ENCODE measurements at regions not wholly inside any gene's neighbourhood (a gene's known extent, or its start where the extent isn't known, plus 50 kb on each side); places are given as distances from the start of the nearest gene placed in this dataset.

DNA sequence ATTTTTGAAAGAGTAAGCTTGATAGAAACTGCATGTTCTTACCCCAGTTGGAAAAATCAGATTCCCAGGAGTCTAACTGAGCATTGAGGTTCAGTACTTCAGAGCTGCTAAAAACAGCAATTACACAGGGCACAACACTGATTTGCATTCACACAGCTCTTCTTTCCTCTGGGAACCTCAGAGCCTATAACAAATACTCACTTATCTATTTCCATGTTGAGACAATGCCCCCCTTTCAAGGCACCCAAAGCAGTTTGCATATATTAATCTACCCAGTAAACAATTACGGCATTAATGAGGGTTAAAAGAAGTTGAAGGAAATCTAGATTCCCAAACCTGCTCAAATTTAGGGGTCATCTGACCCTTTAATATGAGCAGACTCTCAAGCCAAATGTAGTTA, 126.9 kb upstream of the SLC35F3 start:
- H3K4me1 ChIP-seq = no peaks in the 10 kb centered on the region
- intact Hi-C loops (cut with micrococcal nuclease) = no loop called here
- no peaks in the 10 kb centered on the region for H3K36me3 ChIP-seq
- H3K27ac ChIP-seq (replicated peaks) = no peak overlapping the region
- no peaks in the 10 kb centered on the region for H3K27me3 ChIP-seq (ENCODE audit: low read depth)
- TF ChIP-seq, protein P1, sequence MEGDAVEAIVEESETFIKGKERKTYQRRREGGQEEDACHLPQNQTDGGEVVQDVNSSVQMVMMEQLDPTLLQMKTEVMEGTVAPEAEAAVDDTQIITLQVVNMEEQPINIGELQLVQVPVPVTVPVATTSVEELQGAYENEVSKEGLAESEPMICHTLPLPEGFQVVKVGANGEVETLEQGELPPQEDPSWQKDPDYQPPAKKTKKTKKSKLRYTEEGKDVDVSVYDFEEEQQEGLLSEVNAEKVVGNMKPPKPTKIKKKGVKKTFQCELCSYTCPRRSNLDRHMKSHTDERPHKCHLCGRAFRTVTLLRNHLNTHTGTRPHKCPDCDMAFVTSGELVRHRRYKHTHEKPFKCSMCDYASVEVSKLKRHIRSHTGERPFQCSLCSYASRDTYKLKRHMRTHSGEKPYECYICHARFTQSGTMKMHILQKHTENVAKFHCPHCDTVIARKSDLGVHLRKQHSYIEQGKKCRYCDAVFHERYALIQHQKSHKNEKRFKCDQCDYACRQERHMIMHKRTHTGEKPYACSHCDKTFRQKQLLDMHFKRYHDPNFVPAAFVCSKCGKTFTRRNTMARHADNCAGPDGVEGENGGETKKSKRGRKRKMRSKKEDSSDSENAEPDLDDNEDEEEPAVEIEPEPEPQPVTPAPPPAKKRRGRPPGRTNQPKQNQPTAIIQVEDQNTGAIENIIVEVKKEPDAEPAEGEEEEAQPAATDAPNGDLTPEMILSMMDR (IDR thresholded peaks at IDR 0.05; ENCODE audit: borderline replicate concordance) = no peak
- H3K4me3 ChIP-seq = no peak overlapping the region
- DNase-seq = no peak
- peaks cover 18% of the 10 kb centered on the region for H3K9me3 ChIP-seq (replicated peaks)

DNA sequence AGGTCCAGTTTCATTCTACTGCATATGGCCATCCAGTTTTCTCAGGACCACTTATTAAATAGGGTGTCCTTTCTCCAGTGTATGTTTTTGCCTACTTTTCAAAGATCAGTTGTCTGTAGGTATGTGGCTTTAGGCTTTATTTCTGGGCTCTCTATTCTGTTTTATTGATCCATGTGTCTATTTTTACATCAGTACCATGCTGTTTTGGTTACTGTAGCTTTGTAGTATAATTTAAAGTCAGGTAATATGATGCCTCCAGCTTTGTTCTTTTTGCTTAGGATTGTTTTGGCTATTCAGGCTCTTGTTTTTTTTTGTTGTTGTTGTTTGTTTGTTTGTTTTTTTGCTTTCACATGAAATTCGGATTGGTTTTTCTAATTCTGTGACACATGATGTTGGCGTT, 124.4 kb upstream of the SLC35F3 start:
- DNase-seq = no peak
- TF ChIP-seq, protein P1 (IDR thresholded peaks at IDR 0.05; ENCODE audit: borderline replicate concordance) = no peak
- Histone ChIP-seq H3K27me3 (ENCODE audit: low read depth) (no peaks in the 10 kb centered on the region), H3K9me3 (replicated peaks) (peaks cover 18% of the 10 kb centered on the region), H3K27ac (replicated peaks) (no peak overlapping the region), H3K4me3 (no peak overlapping the region), H3K4me1 (no peaks in the 10 kb centered on the region), H3K36me3 (no peaks in the 10 kb centered on the region)
- intact Hi-C loops (cut with micrococcal nuclease) = no loop called here

DNA sequence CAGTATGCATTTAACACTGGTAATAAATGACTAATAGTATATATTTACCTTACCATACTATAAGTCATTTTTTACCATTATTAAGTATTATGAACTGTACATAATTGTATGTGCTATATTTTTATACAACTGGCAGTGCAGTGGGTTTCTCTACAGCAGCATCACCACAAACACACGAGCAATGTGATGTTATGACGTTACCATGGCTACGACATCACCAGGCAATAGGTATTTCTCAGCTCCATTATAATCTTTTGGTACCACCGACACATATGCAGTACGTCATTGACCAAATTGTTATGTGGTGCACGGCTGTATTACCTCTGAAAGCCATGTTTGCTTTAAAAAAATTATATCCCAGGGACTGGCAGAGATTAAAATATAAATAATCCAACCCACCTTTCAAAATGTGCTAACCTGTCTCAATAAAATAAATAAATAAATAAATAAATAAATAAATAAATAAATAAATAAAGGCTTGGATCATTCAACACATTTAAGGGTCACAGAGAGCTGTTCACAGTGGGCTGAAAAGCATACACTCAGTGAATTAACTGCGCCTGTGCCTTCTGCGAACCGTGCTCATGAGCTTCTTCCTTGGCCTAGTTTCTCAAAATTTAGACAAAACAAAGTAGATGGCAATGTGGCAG, 121.4 kb upstream of the SLC35F3 start:
- intact Hi-C loops (cut with micrococcal nuclease) = no loop called here

DNA sequence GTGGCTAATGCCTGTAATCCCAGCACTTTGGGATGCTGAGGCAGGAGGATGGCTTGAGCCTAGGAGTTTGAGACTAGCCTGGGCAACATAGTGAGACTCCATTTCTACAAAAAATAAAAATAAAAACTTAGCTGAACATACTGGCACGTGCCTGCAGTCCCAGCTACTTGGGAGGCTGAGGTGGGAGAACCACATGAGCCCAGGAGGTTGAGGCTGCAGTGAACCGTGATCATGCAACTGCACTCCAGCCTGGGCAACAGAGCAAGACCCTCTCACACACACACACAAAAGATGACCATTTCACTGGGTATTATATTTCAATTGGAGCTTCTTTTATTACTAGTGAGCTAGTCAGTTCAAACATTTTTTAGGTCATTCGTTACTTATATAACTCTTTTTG, 116.9 kb upstream of the SLC35F3 start:
- H3K36me3 ChIP-seq = no peaks in the 10 kb centered on the region
- no peak overlapping the region for H3K4me3 ChIP-seq
- H3K9me3 ChIP-seq (replicated peaks) = no peaks in the 10 kb centered on the region
- no peaks in the 10 kb centered on the region for H3K27me3 ChIP-seq (ENCODE audit: low read depth)
- TF ChIP-seq, protein P1 (IDR thresholded peaks at IDR 0.05; ENCODE audit: borderline replicate concordance) = no peak
- H3K27ac ChIP-seq (replicated peaks) = no peak overlapping the region
- intact Hi-C loops (cut with micrococcal nuclease) = no loop called here
- H3K4me1 ChIP-seq = no peaks in the 10 kb centered on the region
- DNase-seq = no peak

More for the DNA sequence above, 121.4 kb upstream of the SLC35F3 start:
- Histone ChIP-seq H3K9me3 (replicated peaks) (peaks cover 18% of the 10 kb centered on the region), H3K4me1 (no peaks in the 10 kb centered on the region), H3K27me3 (ENCODE audit: low read depth) (no peaks in the 10 kb centered on the region), H3K4me3 (no peak overlapping the region), H3K36me3 (no peaks in the 10 kb centered on the region), H3K27ac (replicated peaks) (no peak overlapping the region)
- no peak for DNase-seq
- TF ChIP-seq, protein P1 (IDR thresholded peaks at IDR 0.05; ENCODE audit: borderline replicate concordance) = no peak

DNA sequence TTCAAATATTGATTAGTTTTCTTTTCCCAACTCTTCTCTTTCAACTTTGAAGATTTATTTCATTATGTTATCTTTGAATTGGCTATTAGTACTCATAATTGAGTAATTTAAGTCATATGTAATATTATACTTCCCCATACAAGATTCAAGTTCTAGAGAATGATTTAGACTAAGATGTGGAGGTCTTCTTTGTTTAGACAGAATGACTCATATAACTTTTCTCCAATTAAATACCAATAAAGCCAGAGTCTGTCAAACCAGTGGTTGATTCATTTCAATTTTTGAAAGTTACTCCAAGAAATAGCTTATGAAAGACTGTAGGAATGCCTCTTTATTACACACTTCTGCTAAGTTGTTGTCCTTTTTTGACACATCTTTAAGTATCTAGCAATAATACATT, 115.8 kb upstream of the SLC35F3 start:
- H3K27me3 ChIP-seq (ENCODE audit: low read depth) = no peaks in the 10 kb centered on the region
- TF ChIP-seq, protein P1 (IDR thresholded peaks at IDR 0.05; ENCODE audit: borderline replicate concordance) = no peak
- H3K9me3 ChIP-seq (replicated peaks) = peaks cover 2% of the 10 kb centered on the region
- H3K4me1 ChIP-seq = no peaks in the 10 kb centered on the region
- H3K4me3 ChIP-seq = no peak overlapping the region
- no peaks in the 10 kb centered on the region for H3K36me3 ChIP-seq
- no peak for DNase-seq
- intact Hi-C loops (cut with micrococcal nuclease) = no loop called here
- no peak overlapping the region for H3K27ac ChIP-seq (replicated peaks)
